ENCODE measurements at regions not wholly inside any gene's neighbourhood (a gene's known extent, or its start where the extent isn't known, plus 50 kb on each side); places are given as distances from the start of the nearest gene placed in this dataset.

- H2AK5ac ChIP-seq (ENCODE audit: insufficient read length, low read length), result no peak overlapping the region
- H2BK20ac ChIP-seq (ENCODE audit: low read depth, low read length, poor library complexity, severe bottlenecking), result no peak overlapping the region
- H3K9me3 ChIP-seq (ENCODE audit: control insufficient read depth, low read depth, low read length), result peaks cover 20% of the 10 kb centered on the region
- H3K27ac ChIP-seq (ENCODE audit: insufficient read length, low read depth, low read length), result no peak overlapping the region
- H4K8ac ChIP-seq (replicated peaks; ENCODE audit: insufficient read length, low read depth, low read length), result no peak overlapping the region
- H3K23ac ChIP-seq (ENCODE audit: insufficient read length, low read depth, low read length), result no peak overlapping the region
- no peak overlapping the region for H3K4ac ChIP-seq (ENCODE audit: low read depth, low read length)
- no peak overlapping the region for H3K18ac ChIP-seq (ENCODE audit: insufficient read length, low read depth, low read length)
- no peak overlapping the region for H3T11ph ChIP-seq (ENCODE audit: low read length)
- Mint-ChIP-seq H3K4me3 (peak overlapping the region; percentile 62 to 87), H3K9me3 (peaks cover 68 to 69% of the 10 kb centered on the region in 2 experiments), H3K27ac (no peak overlapping the region), H3K4me1 (peaks cover 7 to 10% of the 10 kb centered on the region in 2 experiments; a peak in 3 of 4 replicates), H3K27me3 (ENCODE audit: low read depth) (peaks cover 96% of the 10 kb centered on the region), H3K36me3 (ENCODE audit: insufficient read depth in 1 of 3, low read depth in 3 of 3) (peaks cover 2 to 4% (median 3%) of the 10 kb centered on the region in 3 experiments; a peak in 3 of 7 replicates)
- H2AFZ ChIP-seq (ENCODE audit: low read length), result no peak overlapping the region
- H3K23me2 ChIP-seq (ENCODE audit: insufficient read length, low read depth, low read length, poor library complexity, severe bottlenecking), result peaks cover 13% of the 10 kb centered on the region
- no peak overlapping the region for H3K9ac ChIP-seq (ENCODE audit: extremely low read depth, insufficient read length, low read length)
- WGBS (ENCODE audit: extremely low coverage, insufficient read length, low lambda C conversion rate), result no CpG with 5 or more reads among the region's 58 CpGs
- H2BK120ac ChIP-seq (ENCODE audit: low read depth, low read length, poor library complexity, severe bottlenecking), result no peak overlapping the region
- no peaks in the 10 kb centered on the region for H3K79me1 ChIP-seq (ENCODE audit: insufficient read depth, low read depth, low read length, poor library complexity, severe bottlenecking)
- H3K14ac ChIP-seq (ENCODE audit: insufficient read depth, low read length), result no peak overlapping the region
- H3K4me2 ChIP-seq (ENCODE audit: insufficient read depth, insufficient read length, low read length), result peak overlapping the region; percentile 60
- H2BK12ac ChIP-seq (ENCODE audit: insufficient read length, low read depth, low read length), result no peak overlapping the region
- TF ChIP-seq, protein P1, sequence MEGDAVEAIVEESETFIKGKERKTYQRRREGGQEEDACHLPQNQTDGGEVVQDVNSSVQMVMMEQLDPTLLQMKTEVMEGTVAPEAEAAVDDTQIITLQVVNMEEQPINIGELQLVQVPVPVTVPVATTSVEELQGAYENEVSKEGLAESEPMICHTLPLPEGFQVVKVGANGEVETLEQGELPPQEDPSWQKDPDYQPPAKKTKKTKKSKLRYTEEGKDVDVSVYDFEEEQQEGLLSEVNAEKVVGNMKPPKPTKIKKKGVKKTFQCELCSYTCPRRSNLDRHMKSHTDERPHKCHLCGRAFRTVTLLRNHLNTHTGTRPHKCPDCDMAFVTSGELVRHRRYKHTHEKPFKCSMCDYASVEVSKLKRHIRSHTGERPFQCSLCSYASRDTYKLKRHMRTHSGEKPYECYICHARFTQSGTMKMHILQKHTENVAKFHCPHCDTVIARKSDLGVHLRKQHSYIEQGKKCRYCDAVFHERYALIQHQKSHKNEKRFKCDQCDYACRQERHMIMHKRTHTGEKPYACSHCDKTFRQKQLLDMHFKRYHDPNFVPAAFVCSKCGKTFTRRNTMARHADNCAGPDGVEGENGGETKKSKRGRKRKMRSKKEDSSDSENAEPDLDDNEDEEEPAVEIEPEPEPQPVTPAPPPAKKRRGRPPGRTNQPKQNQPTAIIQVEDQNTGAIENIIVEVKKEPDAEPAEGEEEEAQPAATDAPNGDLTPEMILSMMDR (conservative IDR thresholded peaks at IDR 0.05), result no peak
- no peak overlapping the region for H3K56ac ChIP-seq (ENCODE audit: insufficient read length, low read depth, low read length)
- H3K79me2 ChIP-seq (ENCODE audit: insufficient read depth, low read length), result no peaks in the 10 kb centered on the region
- H3K4me1 ChIP-seq (ENCODE audit: insufficient read depth, low read length), result no peaks in the 10 kb centered on the region
- peaks cover 46% of the 10 kb centered on the region; the same call in 1 of the 2 replicates for H3K27me3 ChIP-seq (ENCODE audit: insufficient read depth, low read length)
- DNase-seq, result peak; percentile 50
- no peaks in the 10 kb centered on the region for H4K20me1 ChIP-seq (ENCODE audit: control insufficient read depth, insufficient read depth, insufficient read length)
- no peak overlapping the region for H4K5ac ChIP-seq (ENCODE audit: insufficient read length, low read depth, low read length)
- no peak overlapping the region for H2BK5ac ChIP-seq (ENCODE audit: insufficient read length, low read length)
- no peak overlapping the region for H4K91ac ChIP-seq (ENCODE audit: insufficient read length, low read depth, low read length)
- H2BK15ac ChIP-seq (ENCODE audit: low read depth, low read length), result no peak overlapping the region
Measured at GRCh38 chrX:120015145-120016067, 62.1 kb downstream of the RHOXF2B start.

Data from H9 (cell line).